Hematopoietic multipotent progenitor cell (in vitro differentiated cells): ENCODE measurements at regions not wholly inside any gene's neighbourhood (a gene's known extent, or its start where the extent isn't known, plus 50 kb on each side); places are given as distances from the start of the nearest gene placed in this dataset.

Experiments
- DNase-seq, 3 donors: peaks; one replicate each; pipeline ENCODE4 v3.0.0-alpha.2; 2011 to 2015; ENCODE audit warnings: low read depth in 2 of 3, low spot score in 2 of 3

DNA sequence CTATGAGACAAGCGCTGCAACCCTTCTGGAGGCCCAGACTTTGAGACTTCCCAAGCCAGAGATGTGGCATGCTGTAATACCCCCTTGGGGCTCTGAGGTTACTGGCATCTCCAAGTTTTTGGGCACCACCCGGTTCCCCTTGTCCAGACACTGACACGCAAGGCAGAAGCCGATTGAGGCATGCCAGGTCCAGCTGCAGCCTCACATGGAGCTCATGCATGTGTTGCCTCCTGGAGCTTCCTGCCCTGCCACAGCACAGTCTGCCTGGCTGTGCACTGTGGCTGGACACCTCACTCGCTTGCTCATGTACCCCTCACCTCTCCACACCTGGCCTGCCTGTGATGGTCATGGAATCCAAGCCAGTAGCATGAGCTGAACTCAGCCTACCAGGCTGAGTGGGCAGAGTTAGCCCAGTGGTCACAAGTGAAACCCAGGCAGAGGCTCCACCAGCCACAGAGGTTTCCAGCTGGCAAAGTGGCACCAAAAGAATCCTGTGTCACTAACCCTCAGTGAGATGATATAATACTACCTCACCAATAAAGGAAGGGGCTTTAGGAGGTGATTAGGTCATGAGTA lies 789.2 kb upstream of the INTU start:
- no peak for DNase-seq

DNA sequence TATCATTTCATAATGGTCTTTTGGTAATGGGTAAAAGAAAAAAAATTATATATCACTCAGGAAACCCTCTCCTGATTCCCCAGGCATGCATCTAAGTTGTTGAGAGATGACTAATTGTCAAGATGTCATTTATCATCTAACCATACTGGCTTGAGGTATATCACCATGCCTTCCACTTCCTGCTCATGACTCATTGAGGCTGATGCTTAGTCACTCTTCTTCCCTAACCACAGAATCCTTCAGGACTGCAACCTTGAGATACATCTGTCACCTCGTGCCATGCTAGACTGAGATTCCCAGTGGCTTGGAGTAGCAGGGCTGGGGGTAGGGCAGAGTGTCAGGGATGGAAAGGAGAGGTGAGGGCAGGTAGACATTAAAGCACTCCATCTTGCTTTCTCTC lies 782.5 kb upstream of the INTU start:
- no peak for DNase-seq

DNA sequence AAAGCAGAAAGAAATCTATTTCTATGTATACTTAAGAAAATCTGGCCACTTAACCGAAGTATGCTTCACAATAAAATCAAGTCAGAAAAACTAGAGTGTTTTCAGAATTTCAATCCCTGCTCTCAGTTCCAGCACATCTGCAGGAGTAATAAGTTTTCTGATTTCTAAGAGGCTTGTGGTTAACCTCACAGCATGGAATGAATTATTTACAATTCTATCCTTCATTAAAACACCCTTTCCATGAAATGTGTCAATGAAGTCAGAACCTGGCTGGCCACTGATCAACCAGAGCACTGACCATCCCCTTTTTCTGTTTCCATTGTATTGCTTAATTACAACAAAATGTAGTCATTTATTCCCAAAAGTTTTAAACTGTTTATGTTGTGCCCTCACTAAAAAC lies 781.4 kb upstream of the INTU start:
- DNase-seq: no peak

DNA sequence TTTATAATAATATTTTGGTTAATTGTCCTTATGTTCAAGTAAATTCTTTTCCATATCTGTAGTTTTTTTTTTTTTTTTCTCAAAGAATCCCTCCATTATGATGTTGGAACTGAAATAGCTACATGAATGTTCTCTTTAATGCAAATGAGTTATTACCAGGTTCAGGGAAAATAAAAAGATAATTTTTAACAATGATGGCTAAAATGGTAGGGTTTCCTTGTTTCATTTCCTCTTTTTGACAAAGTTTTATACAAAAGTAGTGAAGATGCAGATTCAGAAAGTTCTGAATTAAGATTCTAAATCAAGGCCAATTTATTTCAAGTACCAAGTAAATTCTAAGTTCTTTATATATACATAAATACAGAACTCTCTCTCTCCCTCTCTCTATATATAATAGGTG lies 779.0 kb upstream of the INTU start:
- DNase-seq: no peak

DNA sequence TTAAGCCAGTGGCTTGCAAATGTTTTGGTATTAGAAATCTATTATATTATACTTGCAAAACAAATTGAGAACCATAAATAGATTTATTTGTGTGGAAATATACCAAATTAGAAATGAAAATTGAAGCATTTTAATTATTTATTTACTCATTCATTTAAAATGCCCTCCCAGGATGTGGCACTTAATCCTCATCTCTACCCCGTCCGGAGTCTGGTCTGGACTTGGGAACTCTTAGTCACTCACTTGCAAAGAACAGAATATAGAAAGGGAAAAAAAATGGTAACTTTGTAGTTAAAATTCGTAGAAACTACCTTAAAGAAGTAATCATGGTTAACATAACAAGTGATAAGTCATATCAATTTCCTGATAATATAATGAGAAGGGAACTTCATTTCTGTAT lies 775.9 kb upstream of the INTU start:
- DNase-seq: no peak

DNA sequence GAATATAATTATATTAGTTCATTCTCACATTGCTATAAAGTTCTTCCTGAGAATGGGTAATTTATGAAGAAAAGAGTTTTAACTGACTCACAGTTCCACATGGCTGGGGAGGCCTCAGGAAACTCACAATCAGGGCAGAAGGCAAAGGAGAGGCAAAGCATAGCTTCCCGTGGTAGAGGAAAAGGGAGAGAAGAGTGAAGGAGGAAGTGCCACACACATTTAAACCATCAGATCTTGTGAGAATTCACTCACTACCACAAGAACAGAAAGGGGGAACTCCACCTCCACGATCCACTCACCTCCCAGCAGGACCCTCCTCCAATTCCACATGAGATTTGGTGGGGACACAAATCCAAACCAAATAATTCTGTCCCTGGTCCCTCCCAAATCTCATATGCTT lies 773.4 kb upstream of the INTU start:
- no peak for DNase-seq

DNA sequence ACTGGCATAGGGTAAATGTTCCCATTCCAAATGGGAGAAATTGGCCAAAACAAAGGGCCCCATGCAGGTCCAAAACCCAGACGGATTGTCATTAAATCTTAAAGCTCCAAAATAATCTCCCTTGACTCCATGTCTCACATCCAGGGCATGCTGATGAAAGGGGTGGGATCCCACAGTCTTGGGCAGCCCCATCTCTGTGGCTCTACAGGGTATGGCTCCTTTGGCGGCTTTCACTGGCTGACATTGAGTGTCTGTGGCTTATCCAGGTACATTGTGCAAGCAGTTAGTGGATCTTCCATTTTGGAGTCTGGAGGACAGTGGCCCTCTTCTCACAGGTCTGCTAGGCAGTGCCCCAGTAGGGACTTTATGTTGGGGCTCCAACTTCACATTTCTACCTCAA lies 772.9 kb upstream of the INTU start:
- DNase-seq: no peak

DNA sequence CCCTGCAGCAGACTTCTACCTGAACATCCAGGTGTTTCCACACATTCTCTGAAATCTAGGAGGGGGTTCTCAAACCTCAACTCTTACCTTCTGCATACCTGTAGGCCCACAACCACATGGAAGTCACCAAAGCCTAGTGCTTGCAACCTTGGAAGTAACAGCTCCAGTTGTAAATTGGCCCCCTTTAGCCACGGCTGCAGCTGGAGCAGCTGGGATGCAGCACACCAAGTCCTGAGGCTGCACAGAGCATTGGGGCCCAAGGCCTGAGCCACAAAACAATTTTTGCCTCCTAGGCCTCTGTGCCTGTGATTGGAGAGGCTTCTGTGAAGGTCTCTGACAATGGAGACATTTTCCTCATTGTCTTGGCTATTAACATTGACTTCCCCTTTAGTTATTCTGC lies 772.4 kb upstream of the INTU start:
- DNase-seq: no peak

DNA sequence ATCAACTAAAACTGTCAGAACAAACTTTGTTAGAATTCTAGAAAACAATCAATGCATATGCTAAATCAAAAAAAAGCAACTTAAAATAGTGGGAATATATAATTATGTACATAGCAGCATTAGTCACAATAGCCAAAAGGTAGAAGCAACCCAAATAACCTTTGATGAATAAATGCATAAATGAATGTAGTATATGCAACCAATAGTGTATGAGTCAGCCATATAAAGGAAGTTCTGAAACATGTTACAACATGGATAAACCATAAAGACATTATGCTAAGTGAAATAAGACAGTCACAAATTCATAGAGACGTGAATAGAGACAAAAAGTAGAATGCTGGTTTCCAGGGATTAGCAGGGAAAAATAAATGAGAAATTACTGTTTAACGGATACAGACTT lies 762.8 kb upstream of the INTU start:
- DNase-seq: no peak

DNA sequence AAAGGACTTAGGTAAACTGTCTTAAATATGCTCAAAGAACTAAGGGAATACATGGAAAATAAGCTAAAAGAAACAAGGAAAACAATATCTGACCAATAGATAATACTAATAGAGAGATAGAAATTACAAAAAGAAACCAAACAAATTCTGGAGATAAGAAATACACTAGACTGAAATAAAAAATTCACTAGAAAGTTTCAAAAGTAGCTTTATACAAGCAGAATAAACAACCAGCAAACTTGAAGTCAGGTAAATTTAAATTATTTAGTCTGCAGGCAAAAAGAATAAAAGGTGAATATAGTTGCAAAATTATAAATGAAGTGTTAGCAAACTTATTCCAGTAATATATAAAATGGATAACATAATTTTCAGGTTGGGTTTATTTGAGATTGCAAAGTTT lies 760.9 kb upstream of the INTU start:
- no peak for DNase-seq

DNA sequence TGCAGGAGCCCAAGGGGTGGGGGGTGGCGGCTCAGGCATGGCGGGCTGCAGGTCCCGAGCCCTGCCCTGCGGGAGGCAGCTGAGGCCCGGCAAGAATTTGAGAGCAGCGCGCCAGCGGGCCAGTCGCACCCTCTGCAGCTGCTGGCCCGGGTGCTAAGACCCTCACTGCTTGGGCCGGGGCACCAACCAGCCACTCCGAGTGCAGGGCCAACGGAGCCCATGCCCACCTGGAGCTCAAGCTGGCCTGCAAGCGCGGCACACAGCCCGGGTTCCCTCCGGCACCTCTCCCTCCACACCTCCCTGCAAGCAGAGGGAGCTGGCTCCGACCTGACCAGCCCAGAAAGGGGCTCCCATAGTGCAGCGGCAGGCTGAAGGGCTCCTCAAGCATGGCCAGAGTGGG lies 758.2 kb upstream of the INTU start:
- DNase-seq: no peak

DNA sequence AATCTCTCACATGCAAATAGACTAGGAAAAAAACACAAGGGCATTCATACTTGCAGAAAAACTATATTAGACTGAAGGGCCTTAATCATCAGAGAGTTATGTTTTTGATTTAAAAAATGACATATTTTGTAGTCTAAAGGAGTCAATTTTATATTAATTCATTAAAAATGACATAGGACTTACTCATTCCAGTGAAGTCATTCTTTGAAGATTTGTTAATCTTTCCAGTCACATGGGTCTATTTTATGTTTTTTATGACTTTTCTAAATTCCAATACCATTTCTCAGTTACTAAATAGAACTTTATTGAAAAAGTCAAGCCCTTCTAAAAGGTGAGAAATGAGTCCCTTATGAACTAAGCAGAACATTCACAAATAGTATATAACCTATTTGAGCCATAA lies 743.8 kb upstream of the INTU start:
- DNase-seq: no peak

DNA sequence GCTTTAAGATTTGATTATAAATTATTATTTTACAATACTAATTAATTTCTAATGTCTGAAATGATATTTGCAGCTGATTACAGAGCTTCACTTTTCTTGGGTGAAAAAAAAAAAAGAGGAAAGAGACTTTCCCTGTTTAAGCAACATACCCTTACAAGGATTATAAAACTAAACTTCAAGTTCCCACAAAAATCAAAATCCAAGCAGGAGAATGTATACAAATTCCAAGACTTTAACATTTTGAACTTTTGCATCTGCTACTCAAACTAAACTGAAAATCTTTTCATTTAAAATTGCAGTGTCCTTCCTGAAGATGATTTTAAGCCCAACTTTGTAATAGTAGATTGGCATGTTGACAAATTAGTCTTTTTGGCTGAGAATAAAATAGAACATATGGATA lies 742.4 kb upstream of the INTU start:
- no peak for DNase-seq

DNA sequence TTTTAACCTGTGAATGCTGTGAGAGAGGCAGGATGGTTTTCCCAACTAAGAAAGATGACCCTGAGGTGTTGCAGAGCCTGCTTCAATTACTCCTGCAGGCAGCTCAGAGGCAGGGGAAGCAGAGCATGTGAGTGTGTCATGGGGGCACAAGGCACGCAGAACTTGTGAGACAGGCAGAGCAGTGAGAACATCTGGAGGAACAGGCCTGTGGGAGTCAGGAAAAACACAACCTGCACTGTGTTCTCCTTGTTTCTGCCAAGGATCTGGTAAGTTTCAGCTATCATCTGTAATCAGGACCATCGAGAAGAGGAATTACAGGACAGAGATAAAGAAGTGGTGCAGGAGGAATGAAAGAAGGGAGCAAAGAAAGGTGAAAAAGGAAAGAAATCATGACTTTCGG lies 741.8 kb upstream of the INTU start:
- DNase-seq: no peak

DNA sequence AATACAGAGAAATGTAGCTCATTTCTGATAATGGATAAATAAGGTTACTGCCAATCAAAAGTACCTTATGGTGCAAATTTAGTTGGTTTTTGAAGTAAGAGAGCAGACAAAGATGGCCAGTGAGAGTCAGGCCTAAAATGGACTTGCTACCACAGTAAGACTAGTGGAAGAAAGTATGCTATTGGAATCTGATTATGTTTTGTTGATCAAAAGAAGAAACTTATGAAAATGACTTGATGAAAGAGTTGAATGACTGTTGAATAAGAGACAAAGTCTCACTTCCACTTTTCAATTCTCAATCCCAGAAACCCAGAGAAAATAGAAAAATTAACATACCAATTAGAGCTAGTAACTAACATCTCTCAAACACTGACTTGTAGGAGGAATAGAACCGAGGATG lies 737.8 kb upstream of the INTU start:
- no peak for DNase-seq

DNA sequence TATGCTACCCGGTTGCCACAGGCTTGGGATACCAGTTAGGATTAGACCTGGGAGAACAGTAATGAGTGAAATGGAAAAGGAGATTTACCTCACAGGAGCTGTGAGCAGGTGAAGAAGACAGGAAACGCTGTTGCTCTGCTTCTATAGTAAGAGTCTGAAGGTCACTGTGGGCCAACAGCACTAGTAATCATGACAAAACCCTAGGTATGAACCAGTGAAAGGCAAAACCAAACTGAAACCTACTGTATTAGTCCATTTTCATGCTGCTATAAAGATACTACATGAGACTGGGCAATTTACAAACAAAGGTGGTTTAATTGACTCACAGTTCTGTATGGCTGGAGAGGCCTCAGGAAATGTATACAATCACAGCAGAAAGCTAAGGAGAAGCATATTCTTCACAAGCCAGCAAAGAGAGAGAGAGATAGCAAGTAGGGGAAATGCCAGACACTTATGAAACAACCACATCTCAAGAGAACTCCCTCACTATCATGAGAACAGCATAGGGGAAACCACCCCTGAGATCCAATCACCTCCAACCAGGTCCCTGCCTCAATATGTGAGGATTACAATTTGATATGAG lies 736.7 kb upstream of the INTU start:
- DNase-seq: no peak

DNA sequence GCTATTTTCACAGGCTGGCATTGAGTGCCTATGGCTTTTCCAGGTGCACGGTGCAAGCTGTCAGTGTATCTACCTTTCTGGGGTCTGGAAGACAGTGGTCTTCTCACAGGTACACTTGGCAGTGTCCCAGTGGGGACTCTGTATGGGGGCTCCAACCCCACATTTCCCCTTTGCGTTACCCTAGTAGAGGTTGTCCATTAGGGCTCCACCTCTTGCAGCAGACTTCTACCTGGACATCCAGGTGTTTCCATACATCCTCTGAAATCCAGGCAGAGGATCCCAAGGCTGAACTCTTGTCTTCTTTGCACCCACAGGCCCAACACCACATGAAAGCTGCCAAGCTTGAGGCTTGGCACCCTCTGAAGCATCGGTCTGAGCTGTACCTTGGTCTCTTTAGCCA lies 735.7 kb upstream of the INTU start:
- DNase-seq: no peak

DNA sequence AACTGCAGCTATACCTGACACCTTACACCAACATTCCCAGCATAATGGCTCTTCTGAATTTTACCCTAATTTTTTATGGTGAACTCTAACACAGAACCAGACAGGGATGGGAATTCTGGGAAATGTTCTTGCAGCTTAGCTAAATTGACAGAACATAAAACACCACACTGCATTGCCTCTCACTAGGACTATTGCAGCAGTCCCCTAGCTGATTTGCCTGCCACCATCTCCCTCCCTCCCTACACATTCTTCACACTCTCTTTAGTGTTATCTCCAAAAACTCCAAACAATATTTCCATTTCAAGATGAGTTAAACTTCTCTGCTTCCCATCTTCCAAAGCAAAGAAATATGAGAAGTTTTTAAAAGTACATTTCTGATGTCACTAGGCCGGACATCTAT lies 733.9 kb upstream of the INTU start:
- DNase-seq: no peak

DNA sequence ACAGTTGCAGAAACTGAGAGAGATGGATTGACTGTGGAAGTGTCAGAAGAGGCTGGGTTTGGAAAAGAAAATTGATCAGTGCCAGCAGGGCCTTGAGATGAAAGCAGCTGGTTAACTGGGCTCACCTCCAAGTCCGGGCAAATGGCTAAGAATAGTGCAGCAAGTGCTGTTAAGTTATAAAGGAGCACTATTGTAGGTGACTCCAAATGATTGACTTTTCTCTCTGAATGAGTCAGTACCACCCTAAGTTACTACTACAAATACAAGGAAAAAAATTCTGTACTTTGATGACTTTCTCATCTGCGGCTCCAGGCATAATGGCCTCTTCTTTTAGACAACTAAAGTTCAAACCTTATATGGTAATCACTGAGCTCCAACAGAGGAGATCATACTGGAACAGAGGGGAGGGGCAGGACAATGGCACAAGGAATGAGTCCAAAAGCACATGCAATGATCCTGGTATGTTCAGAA lies 733.4 kb upstream of the INTU start:
- no peak for DNase-seq

DNA sequence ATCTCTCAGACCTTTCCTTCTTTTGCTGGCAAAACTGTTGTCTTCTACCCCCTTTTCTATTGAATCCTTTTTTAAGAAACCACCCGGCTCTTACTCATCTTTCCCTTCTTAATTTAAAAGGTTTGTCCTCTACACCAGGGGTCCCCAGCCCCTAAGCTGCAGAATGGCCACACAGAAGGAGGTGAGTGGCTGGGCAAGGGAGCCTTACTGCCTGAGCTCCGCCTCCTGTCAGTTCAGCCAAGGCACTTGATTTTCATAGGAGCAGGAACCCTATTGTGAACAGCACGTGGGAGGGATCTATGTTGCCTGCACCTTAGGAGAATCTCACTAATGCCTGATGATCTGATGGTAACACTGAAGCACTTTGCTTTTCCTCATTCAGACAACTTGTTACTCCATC lies 726.3 kb upstream of the INTU start:
- DNase-seq: no peak

DNA sequence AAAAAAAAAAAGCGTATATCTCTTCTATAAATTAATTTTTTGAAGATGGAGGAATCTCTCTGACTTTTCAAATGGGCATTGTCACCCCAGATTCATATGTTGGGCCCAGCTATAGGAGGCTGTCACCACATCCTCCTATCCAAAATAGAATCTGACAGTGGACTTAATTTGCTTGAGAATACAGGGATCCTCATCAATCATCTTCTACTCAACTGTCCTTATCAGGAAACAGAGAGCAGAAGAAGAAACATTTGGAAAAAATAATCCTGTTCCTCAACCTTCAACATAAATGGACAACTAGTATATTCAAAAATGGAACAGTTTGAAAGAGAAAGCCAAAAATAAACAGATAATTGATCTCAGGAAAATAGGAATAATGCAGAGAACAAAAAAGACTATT lies 725.4 kb upstream of the INTU start:
- no peak for DNase-seq

DNA sequence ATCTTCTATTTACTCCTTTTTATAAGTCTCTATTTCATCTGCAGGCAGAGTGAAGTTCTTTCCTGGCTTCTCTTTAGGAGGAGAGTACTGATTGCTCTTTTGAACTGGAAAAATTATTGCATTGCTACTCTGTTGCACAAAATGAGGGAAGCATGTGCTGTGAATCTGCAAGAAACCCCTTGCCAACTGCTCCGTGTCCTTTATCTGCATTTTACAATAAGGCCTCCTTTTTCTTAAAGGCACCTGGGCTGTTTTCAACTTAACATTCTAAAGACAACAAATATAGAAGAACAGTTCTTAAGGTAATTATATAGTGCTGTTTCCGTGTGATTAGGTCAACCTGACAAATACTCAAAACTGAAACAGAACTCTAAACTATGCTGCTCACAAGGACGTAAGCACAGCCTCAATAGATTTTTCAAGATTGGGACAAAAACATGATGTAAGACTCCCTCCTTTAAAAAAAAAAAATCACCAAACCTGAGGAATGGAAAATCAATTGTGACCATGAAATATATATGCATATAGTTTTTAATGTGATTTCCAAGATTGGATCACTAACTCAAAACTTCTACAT lies 716.6 kb upstream of the INTU start:
- DNase-seq: no peak

DNA sequence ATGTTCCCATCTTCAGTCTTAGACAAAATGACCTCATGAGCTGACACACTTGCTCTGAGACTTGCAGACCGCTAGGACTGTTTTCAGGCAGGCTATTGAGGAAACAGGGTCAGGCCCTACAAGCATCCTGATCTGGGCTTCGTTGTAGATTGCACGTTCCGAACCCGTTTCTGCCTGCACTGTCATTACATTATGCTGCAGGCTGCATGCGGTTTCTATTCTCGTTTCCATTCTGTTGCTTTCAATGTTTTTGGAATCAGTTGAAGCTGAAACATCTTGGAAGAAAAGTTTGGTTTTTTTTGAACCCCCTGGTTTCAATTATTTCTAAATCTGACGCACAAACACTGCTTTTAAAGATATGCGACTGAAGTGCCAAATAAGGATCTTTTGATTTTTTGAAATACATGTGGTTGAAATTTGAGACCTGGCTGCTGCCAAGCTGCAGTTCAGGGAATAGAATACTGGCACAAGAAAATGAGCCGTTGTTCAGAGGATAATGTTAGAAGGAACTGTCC lies 716.1 kb upstream of the INTU start:
- DNase-seq: no peak
